HG02884 (cell line): ENCODE measurements at regions not wholly inside any gene's neighbourhood (a gene's known extent, or its start where the extent isn't known, plus 50 kb on each side); places are given as distances from the start of the nearest gene placed in this dataset.
"Not testable (repeated sequence)": the region's sequence is repeated elsewhere in the genome, so short reads cannot be mapped to it uniquely, and the experiment has no call there.

ENCODE experiments used
- ATAC-seq: cut with Tn5 transposase; IDR thresholded peaks from one replicate; pipeline ENCODE4 v1.9.1; 2021; ENCODE audit warnings: mild to moderate bottlenecking, moderate library complexity; ENCODE audit not compliant: unreplicated experiment

DNA sequence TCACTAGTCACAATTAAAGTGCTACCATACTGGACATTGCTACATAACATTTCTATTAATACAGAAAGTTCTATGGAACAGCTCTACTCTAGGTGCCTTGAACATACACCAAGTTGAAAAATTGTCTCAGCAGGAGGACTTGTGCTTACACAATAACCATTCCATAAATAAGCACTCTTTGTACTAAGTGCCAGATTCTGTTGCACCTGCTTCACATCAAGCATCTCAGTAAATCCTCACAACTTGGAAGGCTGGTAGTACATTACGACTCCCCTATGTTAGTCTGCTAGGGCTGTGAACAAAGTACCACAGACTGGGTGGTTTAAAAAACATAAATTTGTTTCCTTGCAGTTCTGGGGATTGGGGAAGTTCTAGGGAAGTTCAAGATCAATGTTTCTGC is 296.9 kb upstream of the NCKAP5 start:
- ATAC-seq, result no peak

DNA sequence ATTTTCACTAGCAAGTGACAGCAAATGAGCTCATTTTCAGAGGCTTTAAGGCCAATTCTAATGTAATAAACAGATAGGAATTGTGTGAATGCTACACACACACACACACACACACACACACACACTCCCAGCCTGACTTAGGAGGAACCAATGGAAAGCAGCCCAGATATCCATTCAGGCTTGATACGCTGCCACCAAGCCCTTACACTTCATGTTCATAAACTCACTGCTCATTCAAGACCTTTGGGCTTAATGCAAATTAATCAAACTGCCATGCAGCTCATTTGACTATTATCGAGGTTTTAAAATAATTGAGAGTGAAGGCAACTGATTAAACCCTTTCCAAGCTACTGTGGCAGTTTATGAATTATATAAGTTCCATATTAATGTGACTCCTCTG is 298.9 kb upstream of the NCKAP5 start:
- ATAC-seq, result no peak

DNA sequence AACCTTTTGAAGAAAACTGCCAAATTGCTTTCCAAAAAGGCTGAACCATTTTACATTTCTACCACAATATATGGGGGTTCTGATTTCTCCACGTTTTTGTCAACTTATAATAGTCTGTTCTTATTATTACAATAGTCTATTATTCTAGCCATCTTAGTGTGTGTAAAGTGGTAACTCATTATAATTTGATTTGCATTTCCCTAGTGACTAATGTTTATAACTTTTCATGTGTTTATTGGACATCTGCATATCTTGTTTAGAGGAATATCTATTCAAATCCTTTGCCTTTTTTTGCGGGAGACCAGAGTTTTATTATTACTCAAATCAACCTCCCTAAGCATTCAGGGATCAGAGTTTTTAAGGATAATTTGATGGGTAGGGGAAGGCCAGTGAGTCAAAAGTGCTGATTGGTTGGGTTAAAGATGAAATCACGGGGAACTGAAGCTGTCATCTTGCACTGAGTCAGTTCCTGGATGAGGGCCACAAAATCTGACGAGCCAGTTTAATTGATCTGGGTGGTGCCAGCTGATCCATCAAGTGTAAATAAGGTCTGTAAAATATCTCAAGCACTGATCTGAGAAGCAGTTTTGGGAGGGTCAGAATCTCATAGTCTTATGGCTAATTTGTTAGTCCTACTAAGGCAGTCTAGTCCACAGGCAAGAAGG is 303.4 kb upstream of the NCKAP5 start:
- no peak for ATAC-seq

DNA sequence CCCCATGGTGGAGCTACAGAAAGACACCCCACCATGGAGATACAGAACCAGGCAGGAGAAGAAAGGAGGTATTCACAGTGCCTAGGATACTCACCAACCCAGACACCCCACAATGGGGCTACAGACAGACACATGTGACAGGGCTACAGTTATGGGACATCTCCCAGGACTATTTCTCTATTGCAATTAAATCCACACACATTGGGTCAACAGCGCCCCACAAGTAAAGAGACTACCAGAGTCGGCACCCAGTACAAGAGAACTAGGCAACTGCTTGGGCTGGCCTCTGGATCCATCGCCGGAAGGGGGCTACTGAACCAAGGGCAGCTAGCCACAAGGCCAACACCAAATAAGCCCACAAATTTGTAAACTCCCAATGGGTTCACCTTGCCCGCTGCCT is 310.1 kb upstream of the NCKAP5 start:
- ATAC-seq, result no peak

GRCh38 chr2:133879703-133880102 is 311.4 kb upstream of the NCKAP5 start:
- no peak for ATAC-seq

DNA sequence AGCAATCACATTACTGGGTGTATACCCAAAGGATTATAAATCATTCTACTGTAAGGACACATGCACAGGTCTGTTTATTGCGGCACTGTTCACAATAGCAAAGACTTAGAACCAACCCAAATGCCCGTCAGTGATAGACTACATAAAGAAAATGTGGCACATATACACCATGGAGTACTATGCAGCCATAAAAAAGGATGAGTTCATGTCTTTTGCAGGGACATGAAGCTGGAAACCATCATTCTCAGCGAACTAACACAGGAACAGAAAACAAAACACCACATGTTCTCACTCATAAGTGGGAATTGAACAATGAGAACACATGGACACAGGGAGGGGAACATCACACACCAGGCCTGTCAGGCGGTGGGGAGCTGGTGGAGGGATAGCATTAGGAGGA is 313.9 kb upstream of the NCKAP5 start:
- not testable (repeated sequence) for ATAC-seq

- ATAC-seq, result no peak
Observed at GRCh38 chr2:133884739-133885381, 316.6 kb upstream of the NCKAP5 start.

DNA sequence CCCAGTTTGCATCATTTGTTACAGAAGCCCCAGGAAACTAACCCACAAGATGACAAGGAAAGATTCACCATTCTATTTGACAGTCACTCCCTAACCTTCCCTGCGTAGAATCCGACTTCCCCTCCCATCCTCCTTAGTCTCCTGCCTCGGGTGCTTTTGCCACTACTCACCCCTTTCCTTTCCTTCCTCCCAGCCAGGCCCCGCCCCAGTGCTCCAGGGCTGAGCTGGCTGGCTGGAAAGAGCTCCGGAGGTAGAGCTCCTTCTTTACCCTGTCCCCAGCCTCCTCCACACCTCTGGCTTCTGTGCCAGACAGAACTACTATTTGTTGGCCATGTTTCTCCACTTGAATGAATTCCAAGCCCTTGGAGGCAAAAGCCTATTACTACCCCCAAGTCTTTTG is 317.6 kb upstream of the NCKAP5 start:
- ATAC-seq, result no peak

GRCh38 chr2:133886735-133887675 is 318.7 kb upstream of the NCKAP5 start:
- ATAC-seq, result peak; percentile 84

DNA sequence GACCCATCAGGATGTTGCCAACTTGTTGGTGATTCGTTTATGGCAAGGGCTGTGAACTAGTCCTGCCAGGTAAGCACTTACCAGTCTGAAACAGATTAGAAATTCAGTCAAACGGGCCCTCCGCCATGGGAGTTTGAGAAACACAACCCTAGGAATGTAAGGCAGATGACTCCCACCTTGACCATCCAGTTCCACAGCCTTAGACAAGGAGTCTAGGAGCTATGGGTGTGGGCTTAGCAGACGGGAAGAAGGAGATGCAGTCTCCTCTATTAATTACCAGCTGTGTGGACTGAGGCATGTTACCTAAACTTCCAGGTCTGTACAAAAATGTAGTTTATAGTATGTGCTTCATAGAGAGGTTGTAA is 319.4 kb upstream of the NCKAP5 start:
- no peak for ATAC-seq

DNA sequence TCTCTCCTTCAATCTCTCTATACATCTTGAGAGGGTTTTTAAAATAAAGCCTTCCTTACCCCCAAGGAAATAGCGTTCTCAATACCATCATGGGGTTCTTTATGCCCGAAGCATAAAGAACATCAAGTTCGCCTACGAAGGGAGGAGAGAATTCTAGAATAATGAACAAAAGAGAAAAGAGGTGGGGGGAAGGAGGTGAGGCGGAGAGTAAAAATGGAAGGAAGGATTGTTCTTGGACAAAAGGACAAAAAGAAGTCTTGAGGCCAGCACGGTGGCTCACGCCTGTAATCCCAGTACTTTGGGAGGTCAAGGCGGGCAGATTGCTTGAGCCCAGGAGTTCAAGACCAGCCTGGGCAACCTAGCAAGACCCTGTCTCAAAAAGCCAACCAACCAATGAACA is 319.8 kb upstream of the NCKAP5 start:
- ATAC-seq, result no peak

DNA sequence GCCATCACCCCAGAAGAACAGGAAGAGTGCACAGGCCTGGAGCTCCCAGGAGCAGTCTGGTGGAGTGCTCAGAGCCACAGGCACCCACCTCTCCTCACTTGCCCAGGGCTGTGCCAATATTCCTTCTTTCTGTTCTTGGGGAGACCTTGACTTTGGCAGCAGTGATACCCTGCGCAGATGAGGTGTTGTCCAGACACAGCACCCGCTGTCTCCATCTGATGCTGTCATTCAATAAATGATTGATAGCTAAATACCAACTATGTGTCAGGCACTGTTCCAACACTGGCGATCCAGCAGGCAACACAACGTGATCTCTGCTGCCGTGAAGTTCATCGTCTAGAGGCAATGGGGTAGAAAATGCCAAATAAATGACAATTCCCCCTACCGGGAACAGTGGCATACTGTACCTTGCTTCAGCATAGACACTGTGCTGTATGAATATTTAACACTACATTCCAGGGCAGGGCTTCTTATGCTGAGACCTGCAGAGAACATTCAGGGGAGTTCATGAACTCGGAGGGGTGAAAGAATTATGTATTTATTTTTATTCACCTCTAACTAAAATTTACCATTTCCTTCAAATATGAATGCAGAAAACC is 320.5 kb upstream of the NCKAP5 start:
- no peak for ATAC-seq

- ATAC-seq, result no peak
Observed at GRCh38 chr2:133892352-133892913, 324.2 kb upstream of the NCKAP5 start.

- ATAC-seq, result no peak
Observed at GRCh38 chr2:133894429-133894828, 326.2 kb upstream of the NCKAP5 start.

DNA sequence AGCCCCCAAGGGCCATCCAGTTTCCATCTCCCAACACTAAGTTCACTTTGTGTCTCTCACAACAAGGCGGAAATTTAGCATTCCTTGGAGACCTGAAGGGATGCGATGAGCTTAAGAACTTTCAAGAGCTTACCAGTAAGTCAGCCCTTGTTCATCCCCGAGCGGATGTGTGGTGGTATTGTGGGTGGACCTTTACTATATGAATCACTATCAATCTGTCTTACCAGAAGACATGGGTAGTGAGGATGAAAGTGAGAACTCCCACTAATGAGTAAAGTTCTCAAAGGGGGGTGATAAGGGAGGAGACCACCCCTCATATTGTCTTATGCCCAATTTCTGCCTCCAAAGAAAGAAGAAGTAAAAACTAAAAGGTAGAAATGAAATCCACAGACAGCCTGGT is 329.6 kb upstream of the NCKAP5 start:
- ATAC-seq, result not testable (repeated sequence)

GRCh38 chr2:133900909-133901308 is 332.6 kb upstream of the NCKAP5 start:
- ATAC-seq, result no peak

GRCh38 chr2:133906396-133906795 is 338.1 kb upstream of the NCKAP5 start:
- no peak for ATAC-seq

DNA sequence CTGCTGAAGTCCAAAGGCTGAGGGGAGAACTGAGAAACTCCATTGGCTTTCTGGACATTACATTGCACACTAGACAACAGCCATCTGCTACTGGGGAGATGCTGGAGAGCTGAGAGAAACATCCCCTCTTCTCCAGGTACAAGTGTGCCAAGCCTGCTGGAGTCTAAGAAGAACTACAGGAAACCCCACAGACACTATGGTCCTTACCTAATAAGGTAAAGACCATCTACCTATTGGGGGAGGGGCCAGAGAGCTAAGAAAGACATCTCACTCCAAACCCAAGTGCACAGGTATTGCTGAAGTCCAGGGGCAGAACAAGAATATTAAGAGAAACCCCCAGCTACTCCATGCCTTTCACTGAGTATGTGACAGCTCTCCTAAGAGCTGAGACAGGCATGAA is 338.7 kb upstream of the NCKAP5 start:
- ATAC-seq, result no peak

GRCh38 chr2:133908171-133908570 is 339.9 kb upstream of the NCKAP5 start:
- no peak for ATAC-seq

DNA sequence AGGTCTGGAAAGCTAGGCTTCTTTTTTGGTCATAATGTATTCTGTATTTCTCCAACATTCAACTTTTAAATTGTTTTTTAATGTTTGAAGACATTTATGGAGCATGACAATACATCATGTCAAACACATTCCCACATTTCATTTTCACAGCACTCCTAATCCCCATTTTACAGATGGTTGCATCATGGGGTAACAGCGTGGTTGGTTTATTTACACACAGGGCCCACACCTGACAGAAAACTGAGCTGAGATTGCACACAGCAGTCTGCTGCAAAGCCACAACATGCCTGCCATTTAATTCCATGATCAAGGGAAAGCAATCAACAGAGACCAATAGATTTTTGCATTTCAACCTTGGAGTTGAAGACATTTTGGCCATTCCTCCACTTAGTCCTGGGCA is 335.7 kb upstream of the MGAT5 start:
- ATAC-seq, result no peak

- ATAC-seq, result no peak
Observed at GRCh38 chr2:133919285-133919684, 334.6 kb upstream of the MGAT5 start.
